Activated naive CD8-positive, alpha-beta T cell treated with anti-CD3 and anti-CD28 coated beads for 36 hours (primary cell): ENCODE measurements at regions not wholly inside any gene's neighbourhood (a gene's known extent, or its start where the extent isn't known, plus 50 kb on each side); places are given as distances from the start of the nearest gene placed in this dataset.

Source experiments
- DNase-seq: peaks from one replicate; pipeline ENCODE4 v3.0.0; 2021
- H3K27ac Mint-ChIP-seq: one replicate; pipeline ENCODE4 v1.8.0; 2022; ENCODE audit warnings: mild to moderate bottlenecking, moderate library complexity, mixed read lengths
- H3K27me3 Mint-ChIP-seq: one replicate; pipeline ENCODE4 v1.8.0; 2022; ENCODE audit warnings: mild to moderate bottlenecking, mixed read lengths
- H3K36me3 Mint-ChIP-seq: one replicate; pipeline ENCODE4 v1.8.0; 2021; ENCODE audit warnings: mild to moderate bottlenecking, mixed read lengths
- H3K4me1 Mint-ChIP-seq: one replicate; pipeline ENCODE4 v1.8.0; 2021; ENCODE audit warnings: mixed read lengths
- H3K4me3 Mint-ChIP-seq: one replicate; pipeline ENCODE4 v1.8.0; 2022; ENCODE audit warnings: mild to moderate bottlenecking, moderate library complexity, mixed read lengths
- H3K9me3 Mint-ChIP-seq: one replicate; pipeline ENCODE4 v1.8.0; 2022; ENCODE audit warnings: mixed read lengths

DNA sequence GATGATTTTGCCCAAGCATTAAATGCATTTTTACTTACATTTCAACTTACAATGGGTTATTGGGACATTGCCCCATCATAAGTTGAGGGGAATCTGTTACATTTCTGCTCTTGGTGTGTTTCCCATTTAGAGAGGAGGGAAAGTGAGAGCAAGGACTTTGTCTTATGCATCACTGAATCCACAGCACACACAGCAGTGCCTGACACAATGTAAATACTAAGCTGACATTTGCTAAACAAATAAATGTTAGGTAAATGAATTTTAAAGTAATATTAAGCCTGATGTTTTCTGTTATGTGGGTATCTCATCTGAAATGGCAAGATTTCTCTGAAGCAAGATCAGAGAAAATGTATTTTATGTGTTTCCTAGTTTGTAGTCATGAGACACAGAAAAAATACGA lies 143.6 kb upstream of the STXBP5 start:
- no peak for DNase-seq
- peaks cover 5% of the 10 kb centered on the region for H3K36me3 Mint-ChIP-seq
- H3K27me3 Mint-ChIP-seq: no peaks in the 10 kb centered on the region
- no peak overlapping the region for H3K4me3 Mint-ChIP-seq
- peaks cover 4% of the 10 kb centered on the region for H3K9me3 Mint-ChIP-seq
- no peak overlapping the region for H3K27ac Mint-ChIP-seq
- H3K4me1 Mint-ChIP-seq: peaks cover 14% of the 10 kb centered on the region

DNA sequence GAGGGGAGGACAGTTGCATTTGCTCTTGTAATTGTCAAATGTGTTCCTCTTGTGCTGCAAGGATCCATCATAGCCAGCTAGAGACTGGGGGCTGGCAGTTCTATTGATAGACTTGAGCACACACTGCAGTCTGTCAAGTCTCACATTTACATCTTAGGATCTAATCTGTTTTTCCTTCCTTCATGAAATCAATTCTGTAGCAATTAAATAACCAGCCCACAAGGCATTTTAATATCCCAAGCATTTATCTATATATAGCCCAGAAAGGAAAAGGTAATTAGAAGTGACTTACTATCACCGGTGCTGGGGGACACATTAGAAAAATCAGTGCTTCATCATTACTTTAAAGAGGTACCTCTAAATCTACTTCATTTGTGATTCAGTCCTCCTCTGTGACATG lies 143.0 kb upstream of the STXBP5 start:
- H3K36me3 Mint-ChIP-seq: peaks cover 5% of the 10 kb centered on the region
- H3K4me3 Mint-ChIP-seq: no peak overlapping the region
- no peak for DNase-seq
- H3K9me3 Mint-ChIP-seq: peaks cover 4% of the 10 kb centered on the region
- H3K4me1 Mint-ChIP-seq: peaks cover 8% of the 10 kb centered on the region
- H3K27me3 Mint-ChIP-seq: no peaks in the 10 kb centered on the region
- no peak overlapping the region for H3K27ac Mint-ChIP-seq

DNA sequence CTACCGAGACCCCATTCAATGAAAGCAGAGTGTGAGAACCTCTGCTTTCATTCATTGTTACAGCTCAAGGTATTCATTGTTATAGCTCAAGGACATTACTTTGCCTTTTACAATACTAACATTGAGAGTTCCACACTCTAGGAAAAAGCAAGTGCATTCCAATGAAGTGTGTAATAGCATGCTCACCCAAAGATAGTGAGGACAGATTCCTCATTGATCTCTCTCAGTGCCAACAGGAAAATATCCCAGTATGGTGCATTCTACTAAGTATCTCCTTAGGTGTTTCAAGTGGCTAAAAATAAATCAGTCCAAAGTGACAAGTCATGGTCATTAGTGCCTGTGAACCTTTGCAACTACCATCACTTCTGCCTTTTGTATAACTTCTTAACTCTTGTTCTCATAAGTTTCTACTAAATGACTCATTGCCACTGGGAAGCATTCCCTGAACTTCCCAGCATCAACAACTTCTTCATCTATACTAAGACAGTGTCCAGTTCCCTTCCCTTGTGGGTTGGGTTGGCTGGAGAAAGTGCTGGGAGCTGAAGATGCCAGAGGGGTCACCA lies 140.7 kb upstream of the STXBP5 start:
- Mint-ChIP-seq H3K27me3 (no peaks in the 10 kb centered on the region), H3K4me3 (no peak overlapping the region), H3K9me3 (peaks cover 4% of the 10 kb centered on the region), H3K36me3 (peaks cover 5% of the 10 kb centered on the region), H3K4me1 (peaks cover 5% of the 10 kb centered on the region), H3K27ac (no peak overlapping the region)
- DNase-seq: no peak

DNA sequence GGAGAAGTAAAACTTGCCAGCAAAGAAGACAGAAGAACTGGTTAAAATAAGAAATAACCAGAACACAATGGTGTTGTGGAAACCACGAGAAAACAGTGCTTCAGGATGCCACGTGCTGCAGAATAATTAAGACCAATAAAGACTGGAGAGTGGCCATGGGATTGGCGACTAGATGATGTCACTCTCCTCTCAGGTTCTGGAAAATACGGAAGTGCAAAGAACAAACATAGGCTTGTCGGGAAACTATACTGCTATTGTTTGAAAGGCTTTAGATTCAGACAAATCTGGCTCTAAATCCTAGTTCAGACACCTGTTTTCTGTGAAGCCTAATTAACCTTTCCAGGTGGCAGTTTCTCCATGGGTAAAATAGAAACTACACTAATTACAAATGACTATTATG lies 138.4 kb upstream of the STXBP5 start:
- Mint-ChIP-seq H3K4me3 (no peak overlapping the region), H3K9me3 (peaks cover 4% of the 10 kb centered on the region), H3K36me3 (peaks cover 5% of the 10 kb centered on the region), H3K27ac (no peak overlapping the region), H3K4me1 (peaks cover 5% of the 10 kb centered on the region), H3K27me3 (no peaks in the 10 kb centered on the region)
- no peak for DNase-seq

DNA sequence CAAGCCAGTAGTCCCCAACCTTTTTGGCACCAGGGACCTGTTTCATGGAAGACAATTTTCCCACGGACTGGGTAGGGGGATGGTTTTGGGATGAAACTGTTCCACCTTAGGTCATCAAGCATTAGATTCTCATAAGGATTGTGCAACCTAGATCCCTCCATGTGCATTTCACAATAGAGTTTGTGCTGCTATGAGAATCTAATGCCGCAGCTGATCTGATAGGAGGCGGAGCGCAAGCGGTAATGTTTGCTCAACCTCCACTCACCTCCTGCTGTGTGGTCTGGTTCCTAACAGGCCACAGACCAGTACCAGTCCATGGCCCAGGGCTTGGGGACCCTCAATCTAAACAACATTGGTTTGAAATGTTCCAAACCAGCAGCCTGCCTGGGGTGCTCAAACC lies 137.0 kb upstream of the STXBP5 start:
- peaks cover 4% of the 10 kb centered on the region for H3K9me3 Mint-ChIP-seq
- no peak overlapping the region for H3K27ac Mint-ChIP-seq
- no peaks in the 10 kb centered on the region for H3K27me3 Mint-ChIP-seq
- H3K4me1 Mint-ChIP-seq: peaks cover 5% of the 10 kb centered on the region
- no peak for DNase-seq
- no peak overlapping the region for H3K4me3 Mint-ChIP-seq
- peaks cover 5% of the 10 kb centered on the region for H3K36me3 Mint-ChIP-seq

DNA sequence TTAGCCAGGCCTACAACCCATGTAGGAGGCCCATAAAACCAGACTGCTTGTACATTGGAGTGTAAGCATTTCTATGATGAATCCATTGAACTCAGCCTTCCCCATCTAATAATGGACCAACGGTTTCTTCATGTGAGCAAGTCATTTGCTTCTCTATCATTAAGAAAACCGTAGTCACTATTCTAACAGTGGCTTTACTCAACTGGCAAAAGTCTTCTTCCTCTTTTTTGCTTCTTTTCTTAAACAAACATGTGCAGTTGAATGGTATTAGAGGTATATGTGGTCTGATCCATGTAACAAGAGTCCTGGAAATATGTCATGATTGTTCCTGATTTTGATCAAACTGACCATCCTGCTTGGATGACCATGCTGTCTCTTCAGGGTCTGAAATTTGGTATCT lies 132.4 kb upstream of the STXBP5 start:
- no peak overlapping the region for H3K4me3 Mint-ChIP-seq
- H3K27me3 Mint-ChIP-seq: no peaks in the 10 kb centered on the region
- H3K27ac Mint-ChIP-seq: no peak overlapping the region
- H3K36me3 Mint-ChIP-seq: no peaks in the 10 kb centered on the region
- no peak for DNase-seq
- H3K4me1 Mint-ChIP-seq: no peaks in the 10 kb centered on the region
- no peaks in the 10 kb centered on the region for H3K9me3 Mint-ChIP-seq

DNA sequence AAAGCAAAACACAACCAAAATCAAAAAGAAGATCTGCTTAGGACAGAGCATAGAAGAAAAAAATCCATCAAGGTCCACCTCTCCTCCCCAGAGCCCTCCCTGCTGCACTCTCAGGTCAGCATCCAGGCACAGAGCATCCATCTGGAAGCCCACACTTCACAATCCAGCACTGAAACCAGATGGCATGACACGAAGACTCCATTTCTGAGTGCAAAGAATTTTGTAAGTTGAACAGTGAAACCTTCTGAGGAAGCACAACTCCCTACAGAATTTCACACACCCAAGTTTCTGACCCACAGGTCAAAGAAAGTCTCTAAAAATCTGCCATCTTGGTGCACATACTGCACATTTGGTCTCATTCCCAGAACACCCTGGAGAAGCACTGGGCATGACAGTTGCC lies 128.8 kb upstream of the STXBP5 start:
- Mint-ChIP-seq H3K4me3 (no peak overlapping the region), H3K9me3 (no peaks in the 10 kb centered on the region), H3K27me3 (no peaks in the 10 kb centered on the region), H3K27ac (no peak overlapping the region), H3K36me3 (no peaks in the 10 kb centered on the region), H3K4me1 (no peaks in the 10 kb centered on the region)
- DNase-seq: no peak

DNA sequence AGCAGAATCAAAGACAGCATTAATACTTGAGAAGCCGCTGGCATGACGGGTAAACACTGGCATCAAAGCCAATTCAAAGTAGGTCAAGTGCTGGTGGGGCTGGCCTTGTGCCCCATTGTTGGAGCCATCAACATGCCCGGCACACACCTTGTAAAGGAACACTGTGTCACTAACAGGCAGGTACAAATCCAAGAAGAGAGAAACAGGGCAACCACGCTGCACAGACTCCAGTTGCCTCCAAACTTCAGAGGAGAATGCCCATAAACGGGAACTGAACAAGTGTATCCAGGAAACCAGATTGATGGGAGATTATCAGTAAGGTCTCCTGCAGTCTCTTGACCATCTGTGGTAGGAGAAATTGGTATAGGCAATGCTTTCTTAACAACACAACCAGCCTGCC lies 127.0 kb upstream of the STXBP5 start:
- Mint-ChIP-seq H3K4me1 (no peaks in the 10 kb centered on the region), H3K9me3 (no peaks in the 10 kb centered on the region), H3K4me3 (no peak overlapping the region)

DNA sequence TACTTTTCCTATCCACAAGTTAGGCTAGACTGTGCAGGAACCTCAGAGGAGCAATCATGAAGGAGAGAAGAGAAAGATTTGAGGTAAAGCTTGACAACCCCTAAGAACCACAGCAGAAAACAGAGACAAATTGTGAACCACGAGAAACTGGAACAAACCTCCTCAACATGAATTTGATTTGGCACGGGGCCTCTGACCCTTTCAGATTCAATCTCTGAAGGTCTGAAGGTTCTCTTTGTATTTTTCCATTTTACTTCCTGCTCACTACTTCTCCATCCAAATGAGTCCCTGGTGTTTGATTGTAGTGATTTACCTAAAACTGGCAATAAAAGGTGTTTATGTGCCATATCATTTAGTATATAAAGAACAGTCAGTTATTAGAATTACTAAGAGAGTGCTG lies 126.1 kb upstream of the STXBP5 start:
- no peaks in the 10 kb centered on the region for H3K36me3 Mint-ChIP-seq
- no peaks in the 10 kb centered on the region for H3K27me3 Mint-ChIP-seq
- no peak overlapping the region for H3K4me3 Mint-ChIP-seq
- H3K9me3 Mint-ChIP-seq: no peaks in the 10 kb centered on the region
- DNase-seq: no peak
- H3K27ac Mint-ChIP-seq: no peak overlapping the region
- no peaks in the 10 kb centered on the region for H3K4me1 Mint-ChIP-seq

More for the DNA sequence above, 127.0 kb upstream of the STXBP5 start:
- Mint-ChIP-seq H3K27me3 (no peaks in the 10 kb centered on the region), H3K36me3 (no peaks in the 10 kb centered on the region), H3K27ac (no peak overlapping the region)
- no peak for DNase-seq

DNA sequence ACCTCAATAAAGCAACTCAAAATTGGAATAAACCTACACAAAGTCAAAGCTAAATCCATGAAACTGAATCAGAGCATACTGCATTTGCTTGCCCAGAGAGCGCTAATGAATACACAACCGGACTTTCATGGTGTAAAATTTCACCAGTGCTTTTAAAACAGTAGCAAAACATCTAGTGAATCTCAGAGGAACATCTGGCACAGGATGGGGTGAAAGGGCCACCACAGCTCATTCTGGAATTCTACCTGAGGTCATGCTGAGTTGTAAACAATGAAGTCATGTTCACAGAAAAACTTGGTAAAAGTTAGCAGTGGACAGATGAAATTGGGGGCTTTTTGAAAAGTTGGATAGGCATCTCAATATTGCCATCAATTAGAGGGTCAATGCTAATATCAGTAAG lies 125.6 kb upstream of the STXBP5 start:
- H3K4me3 Mint-ChIP-seq: no peak overlapping the region
- H3K9me3 Mint-ChIP-seq: no peaks in the 10 kb centered on the region
- H3K36me3 Mint-ChIP-seq: no peaks in the 10 kb centered on the region
- no peaks in the 10 kb centered on the region for H3K27me3 Mint-ChIP-seq
- H3K4me1 Mint-ChIP-seq: no peaks in the 10 kb centered on the region
- H3K27ac Mint-ChIP-seq: no peak overlapping the region
- DNase-seq: no peak

DNA sequence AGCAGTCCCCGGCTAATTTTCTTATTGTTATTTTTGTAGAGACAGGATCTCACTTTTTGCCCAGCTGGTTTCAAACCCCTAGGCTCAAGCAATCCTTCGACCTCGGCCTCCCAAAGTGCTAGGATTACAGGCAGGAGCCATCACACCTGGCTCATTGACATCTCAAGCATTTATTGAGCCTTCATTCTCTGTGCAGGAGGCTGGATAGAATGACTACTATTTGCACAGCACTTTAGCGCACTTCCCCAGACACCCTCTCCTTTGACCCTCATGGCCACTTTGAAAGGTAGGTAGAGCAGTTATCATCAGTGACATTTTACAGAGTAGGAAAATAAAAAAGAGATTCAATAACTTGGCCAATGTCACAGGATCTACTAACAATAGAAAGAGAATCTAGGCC lies 124.0 kb upstream of the STXBP5 start:
- Mint-ChIP-seq H3K27ac (no peak overlapping the region), H3K9me3 (no peaks in the 10 kb centered on the region), H3K4me1 (peaks cover 2% of the 10 kb centered on the region), H3K4me3 (no peak overlapping the region), H3K27me3 (no peaks in the 10 kb centered on the region), H3K36me3 (no peaks in the 10 kb centered on the region)
- DNase-seq: no peak

DNA sequence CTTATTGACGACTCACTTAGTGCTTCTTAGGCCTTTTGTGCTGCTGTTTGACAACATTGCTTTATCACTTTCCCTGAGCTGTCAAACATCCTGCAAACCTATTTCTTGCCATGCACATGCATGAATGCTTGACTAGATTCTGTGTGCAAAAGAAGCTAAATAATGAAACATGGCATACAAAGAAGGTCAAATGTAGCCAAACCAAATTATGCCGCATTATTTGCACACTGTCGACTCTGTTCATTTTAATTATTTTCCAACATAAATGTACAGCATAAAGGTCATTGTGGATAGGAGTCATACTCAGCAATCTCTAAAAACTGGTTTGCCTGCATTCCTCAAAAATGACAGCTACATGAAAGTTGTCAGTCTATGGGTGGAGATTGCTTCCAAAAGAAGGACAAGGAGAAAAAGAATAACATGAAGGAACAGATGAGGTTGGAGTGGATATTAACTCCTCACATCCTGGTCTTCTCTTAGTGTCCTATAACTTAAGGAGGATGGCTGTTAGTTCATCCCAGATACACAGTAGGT lies 123.1 kb upstream of the STXBP5 start:
- Mint-ChIP-seq H3K4me3 (no peak overlapping the region), H3K36me3 (no peaks in the 10 kb centered on the region), H3K27me3 (no peaks in the 10 kb centered on the region), H3K4me1 (peaks cover 2% of the 10 kb centered on the region), H3K27ac (no peak overlapping the region), H3K9me3 (no peaks in the 10 kb centered on the region)
- no peak for DNase-seq

DNA sequence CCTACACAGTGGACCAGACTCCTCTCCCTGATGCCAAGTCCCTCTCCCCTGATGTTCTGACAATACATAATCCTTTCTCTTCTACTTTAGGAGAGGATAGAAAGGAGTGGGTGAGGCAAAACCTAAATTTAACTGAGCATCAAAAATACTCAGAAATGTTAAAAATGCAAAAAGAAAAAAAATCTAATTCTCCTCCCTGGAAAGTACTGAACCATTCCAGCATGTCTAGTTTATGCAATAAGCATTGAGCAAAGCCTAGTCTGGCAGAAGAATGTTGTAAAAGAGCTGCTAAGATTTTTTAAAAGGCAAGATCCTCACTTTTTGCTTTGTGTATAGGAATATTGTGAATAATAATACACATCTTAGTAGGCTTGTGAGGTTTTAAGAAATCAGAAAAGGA lies 116.6 kb upstream of the STXBP5 start:
- no peaks in the 10 kb centered on the region for H3K27me3 Mint-ChIP-seq
- peaks cover 8% of the 10 kb centered on the region for H3K9me3 Mint-ChIP-seq
- H3K4me1 Mint-ChIP-seq: peaks cover 2% of the 10 kb centered on the region

DNA sequence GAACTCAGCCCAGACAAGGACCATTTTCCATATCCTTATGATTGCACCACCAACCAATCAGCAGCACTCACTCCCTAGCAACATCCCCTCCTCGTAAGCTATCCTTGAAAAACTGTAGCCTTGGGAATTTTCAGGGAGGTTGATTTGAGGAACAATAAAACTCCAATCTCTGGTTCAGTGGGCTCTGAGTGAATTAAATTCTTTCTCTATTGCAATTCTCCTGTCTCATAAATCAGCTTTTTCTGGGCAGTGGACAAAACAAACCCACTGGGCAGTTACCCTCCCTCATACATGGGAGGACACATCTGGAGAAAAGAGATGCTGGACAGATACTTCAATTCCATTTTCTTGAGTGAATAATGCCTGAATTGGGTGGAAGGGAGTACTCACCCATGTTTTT lies 115.4 kb upstream of the STXBP5 start:
- Mint-ChIP-seq H3K36me3 (no peaks in the 10 kb centered on the region), H3K27ac (no peak overlapping the region), H3K27me3 (no peaks in the 10 kb centered on the region), H3K9me3 (peaks cover 8% of the 10 kb centered on the region), H3K4me3 (no peak overlapping the region), H3K4me1 (peaks cover 2% of the 10 kb centered on the region)
- DNase-seq: no peak

More for the DNA sequence above, 116.6 kb upstream of the STXBP5 start:
- H3K27ac Mint-ChIP-seq: no peak overlapping the region
- H3K36me3 Mint-ChIP-seq: no peaks in the 10 kb centered on the region
- no peak for DNase-seq
- no peak overlapping the region for H3K4me3 Mint-ChIP-seq

DNA sequence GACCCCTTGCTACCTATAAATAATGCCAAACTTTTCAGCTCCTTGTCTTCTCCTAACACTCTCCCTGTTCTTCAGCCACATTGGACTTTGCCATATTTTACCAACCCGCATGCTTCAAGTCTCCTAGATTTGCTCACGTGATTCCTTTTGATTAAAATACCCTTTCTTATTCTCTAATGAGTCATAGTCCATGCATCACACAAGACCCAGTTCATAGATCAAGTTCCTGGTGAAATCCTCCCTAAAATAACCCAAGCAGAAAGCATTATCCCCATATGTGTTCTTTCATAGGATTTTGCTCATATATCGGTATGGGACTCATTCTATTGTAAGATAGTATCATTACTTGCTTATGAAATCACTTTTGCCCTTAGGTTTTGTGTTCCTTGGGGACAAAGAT lies 108.9 kb upstream of the STXBP5 start:
- H3K4me1 Mint-ChIP-seq: no peaks in the 10 kb centered on the region
- no peaks in the 10 kb centered on the region for H3K27me3 Mint-ChIP-seq
- peaks cover 1% of the 10 kb centered on the region for H3K9me3 Mint-ChIP-seq
- H3K36me3 Mint-ChIP-seq: no peaks in the 10 kb centered on the region
- H3K27ac Mint-ChIP-seq: no peak overlapping the region
- H3K4me3 Mint-ChIP-seq: no peak overlapping the region
- DNase-seq: no peak

DNA sequence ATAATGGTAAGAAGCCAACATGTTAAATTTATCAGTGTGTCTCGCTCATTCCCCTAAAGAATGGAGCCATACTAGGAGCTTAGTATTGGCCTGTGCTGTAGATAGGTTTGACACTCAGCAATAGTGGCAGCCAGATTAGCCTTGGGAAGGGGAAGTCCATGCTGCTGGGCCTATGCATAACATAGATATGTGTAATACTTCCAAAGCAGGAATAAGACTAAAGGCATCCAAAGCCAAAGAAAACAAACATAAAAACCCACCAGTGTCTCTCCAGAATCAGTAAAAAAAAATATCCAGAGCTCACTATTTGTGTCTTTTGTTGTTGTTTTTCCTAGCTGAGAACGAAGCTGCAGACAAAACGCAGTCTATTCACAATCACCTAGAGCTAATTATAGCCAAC lies 104.2 kb upstream of the STXBP5 start:
- no peaks in the 10 kb centered on the region for H3K27me3 Mint-ChIP-seq
- peaks cover 9% of the 10 kb centered on the region for H3K4me1 Mint-ChIP-seq
- no peak overlapping the region for H3K27ac Mint-ChIP-seq
- H3K4me3 Mint-ChIP-seq: no peak overlapping the region
- DNase-seq: no peak
- no peaks in the 10 kb centered on the region for H3K36me3 Mint-ChIP-seq
- H3K9me3 Mint-ChIP-seq: no peaks in the 10 kb centered on the region
